AG20443 (cell line): ENCODE measurements at regions not wholly inside any gene's neighbourhood (a gene's known extent, or its start where the extent isn't known, plus 50 kb on each side); places are given as distances from the start of the nearest gene placed in this dataset.
"Not testable (repeated sequence)": the region's sequence is repeated elsewhere in the genome, so short reads cannot be mapped to it uniquely, and the experiment has no call there.

ENCODE experiments used
- DNase-seq: peaks from one replicate; pipeline ENCODE4 v3.0.0; 2012; ENCODE audit warnings: low spot score, mixed read lengths

DNA sequence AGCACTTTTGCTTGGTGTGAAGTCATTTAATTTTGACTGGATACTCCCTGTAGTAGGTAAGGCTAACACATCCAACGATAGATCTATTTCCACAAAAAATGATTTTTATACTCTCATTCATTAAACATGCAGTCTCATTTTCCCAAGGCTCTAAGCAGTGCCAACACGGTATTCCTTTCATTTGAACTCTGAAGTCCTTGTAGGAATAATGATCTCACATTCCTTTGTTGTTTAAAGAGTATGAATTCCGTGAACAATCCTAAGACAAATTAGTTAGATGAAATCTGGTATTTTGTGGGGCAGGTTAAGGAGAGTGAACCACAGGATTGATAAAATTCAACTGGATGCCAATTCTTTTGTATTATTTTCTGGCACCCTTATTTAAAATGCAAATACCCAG is 66.6 kb downstream of the LACC1 start:
- DNase-seq, result no peak

DNA sequence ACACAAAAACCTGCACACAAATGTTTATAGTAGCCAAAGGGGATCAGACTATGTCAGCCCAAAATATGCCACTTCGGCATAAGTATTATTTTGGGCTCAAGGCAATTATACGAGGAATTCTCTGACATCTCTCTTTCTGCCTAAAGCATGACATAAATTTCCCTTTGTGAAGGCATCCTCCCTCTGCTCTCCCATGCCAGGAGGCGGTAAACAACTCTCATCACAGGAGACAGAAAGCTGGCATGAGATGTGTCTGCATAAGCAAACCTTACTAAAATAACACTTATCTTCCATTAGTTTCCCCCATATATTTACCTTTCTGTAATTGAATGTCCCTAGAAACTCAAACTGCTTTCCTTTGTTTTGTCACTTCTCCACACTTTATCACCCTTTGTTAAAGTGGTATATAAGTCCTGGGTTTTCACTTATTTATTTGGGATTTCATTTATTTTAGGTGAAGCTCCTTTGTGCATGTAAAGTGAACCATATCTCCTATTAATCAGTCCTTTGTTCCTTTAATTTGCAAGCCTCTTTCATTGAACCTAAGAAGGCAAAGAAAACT is 68.3 kb downstream of the LACC1 start:
- no peak for DNase-seq

DNA sequence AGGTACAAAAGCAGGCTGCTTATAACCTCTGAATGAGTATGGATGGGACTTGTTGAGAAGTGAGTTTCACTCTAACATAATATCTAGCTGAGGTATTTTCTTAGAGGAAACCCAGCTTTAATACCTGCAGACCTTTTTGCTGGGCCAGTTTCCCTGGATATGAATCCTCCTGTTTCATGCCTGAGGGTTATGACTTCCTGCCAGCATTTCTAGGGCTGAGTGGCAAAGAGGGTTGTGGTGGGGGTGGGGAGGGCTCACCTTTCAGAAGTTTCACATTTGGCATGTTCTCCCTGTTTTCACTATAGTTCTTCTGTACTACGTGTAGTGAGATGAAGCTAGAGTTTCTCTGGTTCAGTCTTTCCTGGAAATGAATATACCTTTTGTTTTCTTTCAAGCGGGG is 73.7 kb downstream of the LACC1 start:
- no peak for DNase-seq

GRCh38 chr13:43956975-43957374 is 77.3 kb downstream of the LACC1 start:
- not testable (repeated sequence) for DNase-seq

GRCh38 chr13:43959291-43959690 is 79.6 kb downstream of the LACC1 start:
- DNase-seq, result no peak

DNA sequence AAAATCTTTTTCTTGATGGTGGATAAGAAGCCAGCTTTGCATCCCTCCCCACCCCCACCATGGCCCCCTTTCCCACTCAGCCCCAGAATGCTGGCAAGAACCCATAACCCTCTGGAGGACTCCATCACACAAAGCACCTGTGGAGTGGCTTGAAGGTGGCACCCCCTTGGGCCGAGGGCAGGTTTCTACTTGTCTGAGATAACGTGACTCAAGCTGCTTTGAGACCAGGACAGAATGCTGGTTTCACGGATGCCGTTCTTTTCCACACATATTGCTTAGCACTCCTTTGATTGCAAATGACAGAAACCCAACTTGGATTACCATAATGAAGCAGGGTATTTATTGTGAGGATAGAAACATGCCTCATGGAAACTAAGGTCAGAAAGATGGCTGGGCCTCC is 82.2 kb downstream of the LACC1 start:
- DNase-seq, result no peak

- peak; percentile 14 for DNase-seq
These were observed 84.0 kb downstream of the LACC1 start for GRCh38 chr13:43963726-43964125.

DNA sequence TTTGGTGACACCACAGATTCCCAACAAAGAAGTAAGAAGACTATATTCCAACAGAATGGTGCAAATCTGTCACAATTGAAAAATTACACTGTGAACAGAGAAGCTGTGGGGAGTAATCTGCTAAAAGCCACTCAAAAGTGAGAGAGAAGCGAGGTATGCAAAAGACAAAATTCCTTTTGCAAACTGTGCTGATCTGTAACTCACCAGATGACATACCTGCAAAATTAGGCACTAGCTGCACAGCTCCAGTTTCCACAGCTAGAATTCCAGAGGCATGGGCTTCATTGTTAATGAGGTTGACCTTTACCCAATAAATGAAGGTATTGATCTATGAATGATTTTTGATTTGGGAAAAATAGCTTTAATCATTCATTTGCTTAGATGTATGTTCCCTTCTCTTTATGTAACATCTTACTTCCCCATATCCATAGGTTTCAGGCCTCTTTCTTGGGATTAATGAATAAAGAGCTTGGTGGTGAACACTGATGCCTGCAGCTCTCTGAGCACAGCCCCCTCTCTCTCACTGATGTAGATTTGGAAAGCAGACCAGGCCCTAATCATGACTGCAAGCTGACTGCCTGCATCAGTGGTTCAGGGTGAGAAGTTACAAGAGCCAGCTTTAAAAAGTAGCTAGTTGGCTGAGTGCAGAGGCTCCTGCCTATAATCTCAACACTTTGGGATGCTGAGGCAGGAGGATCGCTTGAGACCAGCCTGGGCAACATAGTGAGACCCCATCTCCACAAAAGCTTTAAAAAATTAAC is 85.2 kb downstream of the LACC1 start:
- DNase-seq, result no peak

DNA sequence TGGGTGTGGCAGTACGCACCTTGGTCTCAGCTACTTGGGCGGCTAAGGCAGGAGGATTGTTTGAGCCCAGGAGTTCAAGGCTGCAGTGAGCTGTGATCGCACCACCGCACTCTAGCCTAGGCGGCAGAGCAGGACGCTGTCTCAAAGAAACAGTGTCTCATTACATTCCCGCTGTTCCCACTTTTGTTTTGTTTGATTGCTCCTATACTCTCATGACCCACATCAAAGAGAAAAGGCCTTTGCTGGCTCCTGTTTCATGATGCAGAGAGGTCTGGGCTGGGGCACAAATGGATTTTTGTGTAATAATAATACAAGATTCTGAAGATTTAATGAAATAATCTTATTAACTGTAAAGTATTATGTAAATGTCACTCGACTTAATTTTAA is 85.7 kb downstream of the LACC1 start:
- no peak for DNase-seq

GRCh38 chr13:43968251-43968942 is 88.7 kb downstream of the LACC1 start:
- DNase-seq, result not testable (repeated sequence)

DNA sequence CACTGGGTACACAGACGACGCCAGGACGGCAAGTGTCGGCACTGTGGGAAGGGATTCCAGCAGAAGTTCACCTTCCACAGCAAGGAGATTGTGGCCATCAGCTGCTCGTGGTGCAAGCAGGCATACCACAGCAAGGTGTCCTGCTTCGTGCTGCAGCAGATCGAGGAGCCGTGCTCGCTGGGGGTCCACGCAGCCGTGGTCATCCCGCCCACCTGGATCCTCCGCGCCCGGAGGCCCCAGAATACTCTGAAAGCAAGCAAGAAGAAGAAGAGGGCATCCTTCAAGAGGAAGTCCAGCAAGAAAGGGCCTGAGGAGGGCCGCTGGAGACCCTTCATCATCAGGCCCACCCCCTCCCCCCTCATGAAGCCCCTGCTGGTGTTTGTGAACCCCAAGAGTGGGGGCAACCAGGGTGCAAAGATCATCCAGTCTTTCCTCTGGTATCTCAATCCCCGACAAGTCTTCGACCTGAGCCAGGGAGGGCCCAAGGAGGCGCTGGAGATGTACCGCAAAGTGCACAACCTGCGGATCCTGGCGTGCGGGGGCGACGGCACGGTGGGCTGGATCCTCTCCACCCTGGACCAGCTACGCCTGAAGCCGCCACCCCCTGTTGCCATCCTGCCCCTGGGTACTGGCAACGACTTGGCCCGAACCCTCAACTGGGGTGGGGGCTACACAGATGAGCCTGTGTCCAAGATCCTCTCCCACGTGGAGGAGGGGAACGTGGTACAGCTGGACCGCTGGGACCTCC is 89.4 kb downstream of the LACC1 start:
- DNase-seq, result not testable (repeated sequence)

DNA sequence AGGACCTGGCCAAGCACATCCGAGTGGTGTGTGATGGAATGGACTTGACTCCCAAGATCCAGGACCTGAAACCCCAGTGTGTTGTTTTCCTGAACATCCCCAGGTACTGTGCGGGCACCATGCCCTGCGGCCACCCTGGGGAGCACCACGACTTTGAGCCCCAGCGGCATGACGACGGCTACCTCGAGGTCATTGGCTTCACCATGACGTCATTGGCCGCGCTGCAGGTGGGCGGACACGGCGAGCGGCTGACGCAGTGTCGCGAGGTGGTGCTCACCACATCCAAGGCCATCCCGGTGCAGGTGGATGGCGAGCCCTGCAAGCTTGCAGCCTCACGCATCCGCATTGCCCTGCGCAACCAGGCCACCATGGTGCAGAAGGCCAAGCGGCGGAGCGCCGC is 90.2 kb downstream of the LACC1 start:
- DNase-seq, result not testable (repeated sequence)

GRCh38 chr13:43970520-43971242 is 91.0 kb downstream of the LACC1 start:
- not testable (repeated sequence) for DNase-seq

DNA sequence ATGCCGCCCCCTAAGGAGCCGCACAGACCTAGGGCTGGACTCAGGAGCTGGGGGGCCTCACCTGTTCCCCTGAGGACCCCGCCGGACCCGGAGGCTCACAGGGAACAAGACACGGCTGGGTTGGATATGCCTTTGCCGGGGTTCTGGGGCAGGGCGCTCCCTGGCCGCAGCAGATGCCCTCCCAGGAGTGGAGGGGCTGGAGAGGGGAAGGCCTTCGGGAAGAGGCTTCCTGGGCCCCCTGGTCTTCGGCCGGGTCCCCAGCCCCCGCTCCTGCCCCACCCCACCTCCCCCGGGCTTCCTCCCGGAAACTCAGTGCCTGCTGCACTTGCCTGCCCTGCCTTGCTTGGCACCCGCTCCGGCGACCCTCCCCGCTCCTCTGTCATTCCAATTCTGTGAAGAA is 91.6 kb downstream of the LACC1 start:
- not testable (repeated sequence) for DNase-seq

- no peak for DNase-seq
These were observed 98.2 kb downstream of the LACC1 start for GRCh38 chr13:43977911-43978310.

DNA sequence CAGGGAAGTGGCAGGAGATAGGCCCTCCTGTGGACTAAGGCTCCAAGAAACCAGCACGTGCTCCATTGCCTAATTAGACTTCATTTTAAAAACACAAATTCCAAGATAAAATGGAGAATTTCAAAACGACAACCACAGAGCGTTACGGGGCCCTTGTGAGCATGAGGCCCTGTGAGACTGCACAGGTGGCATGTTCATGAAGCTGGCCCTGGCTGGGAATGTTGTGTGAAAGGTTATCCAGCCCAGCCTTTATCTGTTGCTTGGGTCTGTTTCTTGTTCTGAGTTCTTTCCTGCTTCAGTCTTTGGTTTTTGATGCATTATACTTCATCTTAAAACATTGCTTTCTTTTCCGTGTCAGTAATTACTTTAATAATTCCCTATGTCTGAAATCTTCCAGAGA is 99.0 kb downstream of the LACC1 start:
- DNase-seq, result no peak

- no peak for DNase-seq
These were observed 99.8 kb downstream of the LACC1 start for GRCh38 chr13:43979492-43979891.

GRCh38 chr13:43980587-43980986 is 100.9 kb downstream of the LACC1 start:
- no peak for DNase-seq

- DNase-seq, result no peak
These were observed 101.4 kb downstream of the LACC1 start for GRCh38 chr13:43981091-43981490.

- no peak for DNase-seq
These were observed 102.0 kb downstream of the LACC1 start for GRCh38 chr13:43981512-43982301.

DNA sequence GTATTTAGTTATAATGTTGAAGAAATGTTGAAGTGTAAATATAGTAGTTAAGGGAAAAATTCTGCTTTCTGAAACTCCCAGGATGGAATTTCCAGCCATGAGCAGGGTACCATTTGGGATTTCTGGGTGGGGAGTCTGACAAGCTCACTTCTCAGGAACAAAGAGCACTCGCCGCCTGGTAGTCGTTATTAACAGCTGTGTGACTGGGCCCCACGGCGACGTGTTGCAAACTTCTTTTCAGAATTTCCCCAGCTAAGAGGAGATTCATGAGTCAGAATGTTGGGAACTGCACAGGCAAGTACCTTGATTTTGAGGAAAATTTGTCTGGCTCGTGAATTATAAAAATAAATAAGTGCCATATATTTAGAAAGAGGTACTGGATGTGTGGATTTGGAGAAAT is 103.7 kb downstream of the LACC1 start:
- no peak for DNase-seq
